Calu3 (cell line): ENCODE measurements at regions not wholly inside any gene's neighbourhood (a gene's known extent, or its start where the extent isn't known, plus 50 kb on each side); places are given as distances from the start of the nearest gene placed in this dataset.

ENCODE experiments used
- BruUV-seq: library from RNA; stranded (reverse); fragments of 400-500 nt; replicated peaks from 2 replicates; lab custom pipeline; 2021; lab: Mats Ljungman, UMichigan
- CTCF ChIA-PET: fragments of 300-600 bp; sonication (Branson Sonifier 250); formaldehyde crosslinking; loops from one replicate; lab custom pipeline; 2022; ENCODE audit warnings: antibody characterized with exemption; lab: Charles Lee
- DNase-seq: peaks from one replicate; pipeline ENCODE4 v3.0.0; 2022
- H3K27ac Mint-ChIP-seq: one replicate; pipeline ENCODE4 v1.8.0; 2022; ENCODE audit warnings: mixed read lengths; ENCODE audit not compliant: unreplicated experiment
- H3K27me3 Mint-ChIP-seq: one replicate; pipeline ENCODE4 v1.8.0; 2022; ENCODE audit warnings: mixed read lengths; ENCODE audit not compliant: unreplicated experiment
- H3K36me3 Mint-ChIP-seq: one replicate; pipeline ENCODE4 v1.8.0; 2022; ENCODE audit warnings: mild to moderate bottlenecking, moderate library complexity, mixed read lengths; ENCODE audit not compliant: insufficient read depth, unreplicated experiment
- H3K4me1 Mint-ChIP-seq: one replicate; pipeline ENCODE4 v1.8.0; 2022; ENCODE audit warnings: mild to moderate bottlenecking, low read depth, mixed read lengths; ENCODE audit not compliant: unreplicated experiment
- H3K4me3 Mint-ChIP-seq: one replicate; pipeline ENCODE4 v1.8.0; 2022; ENCODE audit warnings: mild to moderate bottlenecking, low read depth, moderate library complexity, mixed read lengths; ENCODE audit not compliant: unreplicated experiment
- H3K9me3 Mint-ChIP-seq: one replicate; pipeline ENCODE4 v1.8.0; 2022; ENCODE audit warnings: low read depth, mixed read lengths; ENCODE audit not compliant: unreplicated experiment
- CTCF ChIP-seq: fragments of 200-600 bp; IDR thresholded peaks from one replicate; pipeline ENCODE4 v1.8.0; 2022; ENCODE audit warnings: antibody characterized with exemption; ENCODE audit not compliant: unreplicated experiment
- intact Hi-C: fragments of 100-400 bp; cut with micrococcal nuclease; formaldehyde crosslinking; loops from one replicate; pipeline ENCODE4 v1.10.0; 2022; ENCODE audit not compliant: unreplicated experiment

DNA sequence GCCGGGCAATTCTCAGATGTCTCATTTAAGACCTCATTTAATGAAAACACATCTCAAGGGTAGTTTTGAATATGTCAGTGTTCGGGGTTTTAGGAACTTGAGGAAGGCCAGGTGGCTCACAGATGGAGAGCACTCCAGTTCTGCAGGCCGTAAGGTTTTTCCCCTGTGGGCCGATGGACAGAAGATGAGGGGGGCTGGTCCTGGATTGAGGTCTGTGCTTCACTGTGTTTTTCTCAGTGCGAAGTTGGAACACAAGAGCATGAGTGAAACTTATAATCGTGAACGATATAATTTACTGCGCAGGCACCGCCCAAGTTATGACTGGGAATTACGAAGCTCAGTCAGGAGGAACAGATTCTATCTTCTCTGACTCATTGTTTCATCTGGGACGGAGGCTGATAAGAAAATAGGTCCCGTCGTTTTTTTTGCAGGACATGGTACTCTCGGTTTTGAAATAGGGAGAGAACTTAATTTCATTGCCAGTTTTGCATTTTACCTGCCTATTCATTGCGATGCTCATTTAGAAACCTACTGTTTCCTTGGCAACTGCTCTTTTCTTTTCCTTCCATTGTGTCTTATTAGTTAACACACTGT lies 591.0 kb upstream of the PFKP start:
- Mint-ChIP-seq H3K4me3 (no peak overlapping the region), H3K4me1 (no peaks in the 10 kb centered on the region), H3K36me3 (no peaks in the 10 kb centered on the region), H3K9me3 (peaks cover 28% of the 10 kb centered on the region), H3K27me3 (no peaks in the 10 kb centered on the region), H3K27ac (no peak overlapping the region)
- CTCF ChIA-PET = no interaction called here
- no TSS peak for BruUV-seq
- no peak for TF ChIP-seq CTCF
- intact Hi-C loops = no loop called here
- no peak for DNase-seq

DNA sequence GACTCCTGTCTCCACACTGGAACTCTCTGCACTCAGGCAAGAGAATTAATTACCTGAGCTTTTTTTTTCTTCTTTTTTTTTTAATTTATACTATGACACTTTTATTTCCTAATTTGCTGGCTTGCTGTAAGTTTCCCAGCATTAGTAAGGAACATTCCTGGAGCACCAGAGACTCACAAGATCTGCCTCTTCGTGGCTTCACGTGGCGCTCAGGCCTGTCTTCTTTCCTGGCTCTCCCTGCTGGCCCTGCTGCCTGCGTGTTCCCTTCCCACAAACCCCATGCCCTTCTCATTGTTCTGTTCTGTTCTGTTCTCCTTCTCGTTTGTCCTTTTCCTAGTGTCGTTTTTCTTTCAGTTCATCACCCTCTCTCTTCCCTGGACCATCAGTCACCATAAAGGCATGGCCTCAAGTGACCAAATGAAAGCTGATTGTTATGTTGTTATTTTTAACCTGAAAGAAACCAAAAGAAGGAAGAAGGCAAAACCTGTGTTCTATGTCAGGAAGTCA lies 591.6 kb upstream of the PFKP start:
- H3K27ac Mint-ChIP-seq = no peak overlapping the region
- DNase-seq = no peak
- intact Hi-C loops = no loop called here
- no TSS peak for BruUV-seq
- H3K36me3 Mint-ChIP-seq = no peaks in the 10 kb centered on the region
- H3K4me3 Mint-ChIP-seq = no peak overlapping the region
- H3K9me3 Mint-ChIP-seq = peaks cover 23% of the 10 kb centered on the region
- CTCF ChIA-PET = no interaction called here
- no peak for TF ChIP-seq CTCF
- no peaks in the 10 kb centered on the region for H3K27me3 Mint-ChIP-seq
- no peaks in the 10 kb centered on the region for H3K4me1 Mint-ChIP-seq

- H3K9me3 Mint-ChIP-seq = peaks cover 28% of the 10 kb centered on the region
- H3K4me3 Mint-ChIP-seq = no peak overlapping the region
- no peaks in the 10 kb centered on the region for H3K4me1 Mint-ChIP-seq
- intact Hi-C loops = no loop called here
- CTCF ChIA-PET = no interaction called here
- no peaks in the 10 kb centered on the region for H3K27me3 Mint-ChIP-seq
- no peak overlapping the region for H3K27ac Mint-ChIP-seq
- BruUV-seq = no TSS peak
- no peak for TF ChIP-seq CTCF
- DNase-seq = no peak
- H3K36me3 Mint-ChIP-seq = no peaks in the 10 kb centered on the region
Observed at GRCh38 chr10:2471811-2472210, 595.5 kb upstream of the PFKP start.

DNA sequence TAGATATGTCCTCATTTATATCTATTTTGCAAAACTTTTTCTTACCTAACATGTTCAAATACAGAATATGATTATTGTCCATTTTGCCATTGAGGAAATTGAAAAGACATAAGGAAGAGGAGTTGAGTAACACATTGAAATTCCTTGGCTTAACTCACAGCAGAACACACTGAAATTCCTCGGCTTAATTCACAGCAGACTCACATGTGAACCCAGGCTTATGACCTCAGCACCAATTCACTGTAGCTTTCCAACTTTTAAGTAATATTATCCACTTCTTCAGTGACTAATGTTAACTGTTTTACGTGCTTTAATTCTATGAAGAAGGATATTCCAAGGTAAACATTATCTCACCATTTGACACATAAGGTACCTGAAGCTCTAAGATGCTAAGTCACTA lies 597.5 kb upstream of the PFKP start:
- BruUV-seq = no TSS peak
- no peak for DNase-seq
- CTCF ChIA-PET = no interaction called here
- H3K27ac Mint-ChIP-seq = no peak overlapping the region
- intact Hi-C loops = no loop called here
- H3K9me3 Mint-ChIP-seq = peaks cover 32% of the 10 kb centered on the region
- no peaks in the 10 kb centered on the region for H3K27me3 Mint-ChIP-seq
- TF ChIP-seq CTCF = no peak
- no peaks in the 10 kb centered on the region for H3K36me3 Mint-ChIP-seq
- no peak overlapping the region for H3K4me3 Mint-ChIP-seq
- H3K4me1 Mint-ChIP-seq = no peaks in the 10 kb centered on the region
